GM21825 (cell line): ENCODE measurements at regions not wholly inside any gene's neighbourhood (a gene's known extent, or its start where the extent isn't known, plus 50 kb on each side); places are given as distances from the start of the nearest gene placed in this dataset.

Experiments used
- ATAC-seq: cut with Tn5 transposase; IDR thresholded peaks from one replicate; pipeline ENCODE4 v1.9.1; 2021; ENCODE audit warnings: mild to moderate bottlenecking, moderate library complexity; ENCODE audit not compliant: unreplicated experiment

GRCh38 chr5:37921452-37921851, 81.6 kb upstream of the GDNF start:
- ATAC-seq = no peak

- ATAC-seq = no peak
These were observed 78.6 kb upstream of the GDNF start for GRCh38 chr5:37918424-37918823.

GRCh38 chr5:37916525-37916924, 76.7 kb upstream of the GDNF start:
- ATAC-seq = no peak

- no peak for ATAC-seq
These were observed 75.4 kb upstream of the GDNF start for GRCh38 chr5:37915097-37915736.

- ATAC-seq = peak; percentile 86
These were observed 69.9 kb upstream of the GDNF start for GRCh38 chr5:37909610-37910266.

- ATAC-seq = no peak
These were observed 66.6 kb upstream of the GDNF start for GRCh38 chr5:37906416-37906815.

- no peak for ATAC-seq
These were observed 65.4 kb upstream of the GDNF start for GRCh38 chr5:37905230-37905629.

GRCh38 chr5:37902323-37902722, 62.5 kb upstream of the GDNF start:
- no peak for ATAC-seq

- ATAC-seq = no peak
These were observed 60.9 kb upstream of the GDNF start for GRCh38 chr5:37900692-37901091.

- ATAC-seq = no peak
These were observed 59.2 kb upstream of the GDNF start for GRCh38 chr5:37899037-37899436.

GRCh38 chr5:37896159-37896558, 56.3 kb upstream of the GDNF start:
- ATAC-seq = no peak

GRCh38 chr5:37893434-37894134, 53.7 kb upstream of the GDNF start:
- ATAC-seq = no peak

GRCh38 chr5:37892586-37892985, 52.7 kb upstream of the GDNF start:
- no peak for ATAC-seq

GRCh38 chr5:37891832-37892231, 52.0 kb upstream of the GDNF start:
- ATAC-seq = no peak

- ATAC-seq = no peak
These were observed 49.9 kb upstream of the GDNF start for GRCh38 chr5:37889612-37890317.
